Transverse colon (tissue), 4 donors: ENCODE measurements at regions not wholly inside any gene's neighbourhood (a gene's known extent, or its start where the extent isn't known, plus 50 kb on each side); places are given as distances from the start of the nearest gene placed in this dataset.

ENCODE experiments used
- DNase-seq: peaks from one replicate; pipeline ENCODE4 v3.0.0-alpha.2; 2019
- H3K27ac ChIP-seq, 4 donors: fragments of 200-600 bp; sonication (generic); 2 replicates each; pipeline ENCODE4 v1.5.1; 2016 to 2018; ENCODE audit warnings: inconsistent platforms in 4 of 4
- H3K27me3 ChIP-seq: fragments of 200-600 bp; sonication (generic); 2 replicates; pipeline ENCODE4 v1.5.1; 2017; ENCODE audit warnings: inconsistent platforms
- H3K36me3 ChIP-seq, 4 donors: fragments of 200-600 bp; sonication (generic); 2 replicates each; pipeline ENCODE4 v1.5.1; 2017 to 2019; ENCODE audit warnings: inconsistent platforms in 4 of 4
- H3K4me1 ChIP-seq, 4 donors: fragments of 200-600 bp; sonication (generic); 2 replicates each; pipeline ENCODE4 v1.5.1; 2017 to 2020; ENCODE audit warnings: inconsistent platforms in 4 of 4
- H3K4me3 ChIP-seq, 4 donors: fragments of 200-600 bp; sonication (generic); 1 replicate in 1 of 4; 2 replicates in 3 of 4; pipeline versions ENCODE4 v1.5.1 to v1.6.1; 2017 to 2019; ENCODE audit warnings: inconsistent platforms in 4 of 4
- H3K9me3 ChIP-seq, 2 donors: fragments of 200-600 bp; sonication (generic); 2 replicates each; pipeline ENCODE4 v1.5.1; 2017 to 2019; ENCODE audit warnings: inconsistent platforms in 2 of 2
- EP300 ChIP-seq: sonication (generic); formaldehyde crosslinking; IDR thresholded peaks from one replicate; pipeline ENCODE4 v1.6.1; 2017; ENCODE audit warnings: antibody characterized with exemption, low read depth
- POLR2A ChIP-seq: fragments of 450-650 bp; IDR thresholded peaks from one replicate; pipeline ENCODE4 v1.6.1; 2016; ENCODE audit warnings: antibody characterized with exemption, mild to moderate bottlenecking, moderate library complexity
- POLR2AphosphoS5 ChIP-seq, 3 donors: sonication (generic); formaldehyde crosslinking; IDR thresholded peaks; one replicate each; pipeline ENCODE4 v1.6.1; 2016; ENCODE audit warnings: antibody characterized with exemption in 3 of 3
- WGBS, 2 donors: methylation state at CpG; one replicate each; pipeline ENCODE4 v1.1.5; 2018; ENCODE audit warnings: low coverage in 1 of 2; 5-methylcytosine and 5-hydroxymethylcytosine counted together
- in situ Hi-C, 4 donors: fragments of 200-750 bp; cut with MboI; loops; one replicate each; pipeline versions ENCODE4 v1.15.0 to v1.15.1; 2017; ENCODE audit warnings: low sequenced_read_pairs in 3 of 4, low pct_ligation_motif_present in 1 of 4, low pct_unique_long_range_greater_than_20kb in 1 of 4
- intact Hi-C: fragments of 100-400 bp; cut with DNase I; formaldehyde crosslinking; loops from one replicate; pipeline ENCODE4 v1.15.1; 2023; ENCODE audit warnings: low total_unique reads
- TF ChIP-seq, protein P1 (sequence below), 5 experiments: fragments of 200-600 bp in 3 of 5; fragments of 450-650 bp in 2 of 5; sonication (generic) in 3 of 5; IDR thresholded peaks; 1 replicate in 2 of 5; 2 replicates in 3 of 5; pipeline ENCODE4 v1.5.1; 2016 to 2017; ENCODE audit warnings: antibody characterized with exemption in 5 of 5, inconsistent platforms in 3 of 5, mild to moderate bottlenecking in 2 of 5, moderate library complexity in 1 of 5

DNA sequence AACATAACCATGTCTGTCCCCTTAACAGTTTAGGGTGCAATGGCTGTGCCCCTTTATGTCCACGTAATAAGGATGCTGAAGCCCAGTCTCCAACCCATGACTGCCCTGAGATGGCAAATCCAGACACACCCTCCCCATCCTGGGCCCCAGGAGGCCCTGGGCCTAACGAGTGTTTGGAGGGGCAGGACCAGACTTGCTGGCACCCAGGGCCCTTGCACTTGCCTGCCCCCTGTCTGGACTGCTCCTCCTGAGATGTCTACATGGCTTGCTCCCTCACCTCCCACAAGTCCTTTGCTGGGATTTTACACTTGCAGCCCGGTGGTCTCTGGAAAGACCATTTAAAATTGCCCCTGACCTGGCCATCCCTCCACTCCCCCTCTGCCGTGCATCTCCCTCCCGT lies 132.2 kb upstream of the NECTIN1 start:
- no peak overlapping the region for H3K4me3 ChIP-seq
- intact Hi-C loops, result no loop called here
- peaks cover 0 to 25% (median 19%) of the 10 kb centered on the region in 4 donors for H3K4me1 ChIP-seq
- no peak overlapping the region for H3K27ac ChIP-seq
- WGBS, 2 donors, result 54% methylated on average over 5 of the region's 5 CpGs; no CpG with 5 or more reads in 1 of the 2 donors
- no peak for DNase-seq
- H3K36me3 ChIP-seq, result no peaks in the 10 kb centered on the region
- TF ChIP-seq POLR2AphosphoS5 (IDR thresholded peaks at IDR 0.05) (no peak), POLR2A (no peak)
- H3K27me3 ChIP-seq, result peaks cover 6% of the 10 kb centered on the region
- no peaks in the 10 kb centered on the region for H3K9me3 ChIP-seq
- in situ Hi-C loops, result no loop called here

GRCh38 chr11:119860561-119861094 lies 131.6 kb upstream of the NECTIN1 start:
- WGBS, 2 donors, result 80 to 86% methylated on average over 4 to 5 of the region's 5 CpGs
- TF ChIP-seq POLR2A (no peak), EP300 (no peak), POLR2AphosphoS5 (IDR thresholded peaks at IDR 0.05) (no peak)
- TF ChIP-seq, protein P1, sequence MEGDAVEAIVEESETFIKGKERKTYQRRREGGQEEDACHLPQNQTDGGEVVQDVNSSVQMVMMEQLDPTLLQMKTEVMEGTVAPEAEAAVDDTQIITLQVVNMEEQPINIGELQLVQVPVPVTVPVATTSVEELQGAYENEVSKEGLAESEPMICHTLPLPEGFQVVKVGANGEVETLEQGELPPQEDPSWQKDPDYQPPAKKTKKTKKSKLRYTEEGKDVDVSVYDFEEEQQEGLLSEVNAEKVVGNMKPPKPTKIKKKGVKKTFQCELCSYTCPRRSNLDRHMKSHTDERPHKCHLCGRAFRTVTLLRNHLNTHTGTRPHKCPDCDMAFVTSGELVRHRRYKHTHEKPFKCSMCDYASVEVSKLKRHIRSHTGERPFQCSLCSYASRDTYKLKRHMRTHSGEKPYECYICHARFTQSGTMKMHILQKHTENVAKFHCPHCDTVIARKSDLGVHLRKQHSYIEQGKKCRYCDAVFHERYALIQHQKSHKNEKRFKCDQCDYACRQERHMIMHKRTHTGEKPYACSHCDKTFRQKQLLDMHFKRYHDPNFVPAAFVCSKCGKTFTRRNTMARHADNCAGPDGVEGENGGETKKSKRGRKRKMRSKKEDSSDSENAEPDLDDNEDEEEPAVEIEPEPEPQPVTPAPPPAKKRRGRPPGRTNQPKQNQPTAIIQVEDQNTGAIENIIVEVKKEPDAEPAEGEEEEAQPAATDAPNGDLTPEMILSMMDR (IDR thresholded peaks at IDR 0.05), result no peak
- H3K27ac ChIP-seq, result no peak overlapping the region
- no peak for DNase-seq
- H3K9me3 ChIP-seq, result no peaks in the 10 kb centered on the region
- in situ Hi-C loops, result no loop called here
- no peaks in the 10 kb centered on the region for H3K36me3 ChIP-seq
- H3K4me3 ChIP-seq, result no peak overlapping the region
- H3K27me3 ChIP-seq, result peaks cover 6% of the 10 kb centered on the region
- intact Hi-C loops, result no loop called here
- H3K4me1 ChIP-seq, result peaks cover 0 to 23% (median 18%) of the 10 kb centered on the region in 4 donors

DNA sequence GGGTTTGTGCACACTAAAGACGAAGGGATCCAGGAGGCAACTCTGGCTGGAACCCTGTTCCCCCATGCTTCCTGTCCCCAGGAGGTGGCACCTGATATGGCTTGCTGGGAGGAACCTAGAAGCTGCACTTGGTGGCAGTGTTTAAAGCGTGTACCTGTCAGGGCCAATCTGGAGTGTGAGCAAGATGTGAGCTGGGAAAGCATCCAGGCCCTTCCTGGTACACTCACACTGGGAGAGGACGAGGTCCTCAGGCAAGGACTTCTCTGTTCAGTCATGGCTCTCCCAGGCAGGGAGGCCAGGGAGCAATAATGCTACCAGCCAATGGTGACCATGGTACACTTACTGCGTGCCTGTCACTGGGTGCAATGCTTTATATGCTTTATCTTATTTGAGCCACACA lies 130.7 kb upstream of the NECTIN1 start:
- in situ Hi-C loops, result no loop called here
- H3K4me1 ChIP-seq, result peaks cover 0 to 13% (median 12%) of the 10 kb centered on the region in 4 donors
- no peak overlapping the region for H3K27ac ChIP-seq
- H3K9me3 ChIP-seq, result no peaks in the 10 kb centered on the region
- no peak overlapping the region for H3K4me3 ChIP-seq
- TF ChIP-seq POLR2AphosphoS5 (IDR thresholded peaks at IDR 0.05), result no peak
- TF ChIP-seq EP300, result no peak
- TF ChIP-seq, protein P1 (IDR thresholded peaks at IDR 0.05), result no peak
- no peak for TF ChIP-seq POLR2A
- no peak for DNase-seq
- intact Hi-C loops, result no loop called here
- WGBS, 2 donors, result 82 to 100% methylated on average over 1 to 4 of the region's 4 CpGs
- peaks cover 6% of the 10 kb centered on the region for H3K27me3 ChIP-seq
- no peaks in the 10 kb centered on the region for H3K36me3 ChIP-seq

DNA sequence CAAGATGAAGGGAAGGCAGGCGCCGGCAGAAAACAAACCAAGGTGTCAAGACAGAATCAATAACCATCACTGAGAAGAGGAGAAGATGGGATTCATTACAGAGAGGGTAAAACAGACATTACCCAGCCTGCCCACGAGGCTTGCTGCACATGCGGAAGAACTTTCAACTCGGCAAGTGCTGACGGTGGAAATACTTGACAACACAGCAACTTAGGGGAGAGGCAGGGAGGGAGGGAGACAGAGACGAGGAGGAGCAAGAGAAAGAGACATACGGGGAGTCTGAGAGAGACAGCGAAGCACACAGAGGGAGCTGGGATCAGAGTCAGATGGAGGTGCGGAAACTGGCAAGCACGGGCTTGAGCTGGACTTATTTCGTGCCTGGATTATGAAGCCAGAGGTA lies 129.3 kb upstream of the NECTIN1 start:
- intact Hi-C loops, result no loop called here
- Histone ChIP-seq H3K9me3 (no peaks in the 10 kb centered on the region), H3K4me3 (no peak overlapping the region), H3K36me3 (no peaks in the 10 kb centered on the region), H3K4me1 (peaks cover 0 to 8% (median 4%) of the 10 kb centered on the region in 4 donors), H3K27me3 (peaks cover 6% of the 10 kb centered on the region), H3K27ac (no peak overlapping the region)
- TF ChIP-seq, protein P1 (IDR thresholded peaks at IDR 0.05), result no peak
- TF ChIP-seq POLR2A, result no peak
- no peak for TF ChIP-seq EP300
- no peak for TF ChIP-seq POLR2AphosphoS5 (IDR thresholded peaks at IDR 0.05)
- 52 to 76% methylated on average over 11 to 12 of the region's 12 CpGs for WGBS, 2 donors
- in situ Hi-C loops, result no loop called here
- no peak for DNase-seq
